ENCODE measurements at regions not wholly inside any gene's neighbourhood (a gene's known extent, or its start where the extent isn't known, plus 50 kb on each side); places are given as distances from the start of the nearest gene placed in this dataset.

GRCh38 chr1:111556325-111557037, 53.0 kb upstream of the ADORA3 start:
- Histone ChIP-seq H3K36me3 (ENCODE audit: insufficient read depth, low read length) (no peaks in the 10 kb centered on the region), H3K4me1 (ENCODE audit: low read length) (no peaks in the 10 kb centered on the region), H3K27ac (ENCODE audit: low read length) (no peak overlapping the region), H3K9me3 (ENCODE audit: low read length) (no peaks in the 10 kb centered on the region), H2AFZ (ENCODE audit: low read length) (no peak overlapping the region), H3K9ac (ENCODE audit: low read length) (no peak overlapping the region), H4K20me1 (ENCODE audit: insufficient read depth, low read depth, low read length) (no peaks in the 10 kb centered on the region), H3K4me3 (ENCODE audit: low read length) (no peak overlapping the region), H3K4me2 (ENCODE audit: low read depth, low read length, poor library complexity, severe bottlenecking) (no peak overlapping the region), H3K9me2 (replicated peaks; ENCODE audit: insufficient read depth, low read length) (no peaks in the 10 kb centered on the region), H3K27me3 (ENCODE audit: low read length) (no peaks in the 10 kb centered on the region), H3K79me2 (ENCODE audit: low read length) (no peaks in the 10 kb centered on the region)
- DNase-seq = no peak

- Histone ChIP-seq H3K27ac (ENCODE audit: low read length) (no peak overlapping the region), H3K9ac (ENCODE audit: low read length) (no peak overlapping the region), H3K4me3 (ENCODE audit: low read length) (no peak overlapping the region), H3K9me2 (replicated peaks; ENCODE audit: insufficient read depth, low read length) (no peaks in the 10 kb centered on the region), H3K4me1 (ENCODE audit: low read length) (no peaks in the 10 kb centered on the region), H3K4me2 (ENCODE audit: low read depth, low read length, poor library complexity, severe bottlenecking) (no peak overlapping the region), H3K36me3 (ENCODE audit: insufficient read depth, low read length) (no peaks in the 10 kb centered on the region), H3K9me3 (ENCODE audit: low read length) (no peaks in the 10 kb centered on the region), H3K27me3 (ENCODE audit: low read length) (no peaks in the 10 kb centered on the region), H4K20me1 (ENCODE audit: insufficient read depth, low read depth, low read length) (no peaks in the 10 kb centered on the region), H3K79me2 (ENCODE audit: low read length) (no peaks in the 10 kb centered on the region), H2AFZ (ENCODE audit: low read length) (no peak overlapping the region)
- DNase-seq = no peak
These were observed 56.4 kb upstream of the ADORA3 start for GRCh38 chr1:111559736-111560279.

GRCh38 chr1:111561328-111561727, 57.9 kb upstream of the ADORA3 start:
- Histone ChIP-seq H4K20me1 (ENCODE audit: insufficient read depth, low read depth, low read length) (no peaks in the 10 kb centered on the region), H3K4me2 (ENCODE audit: low read depth, low read length, poor library complexity, severe bottlenecking) (no peak overlapping the region), H3K27ac (ENCODE audit: low read length) (no peak overlapping the region), H3K9me3 (ENCODE audit: low read length) (no peaks in the 10 kb centered on the region), H3K9ac (ENCODE audit: low read length) (no peak overlapping the region), H3K36me3 (ENCODE audit: insufficient read depth, low read length) (no peaks in the 10 kb centered on the region), H2AFZ (ENCODE audit: low read length) (no peak overlapping the region), H3K27me3 (ENCODE audit: low read length) (no peaks in the 10 kb centered on the region), H3K4me3 (ENCODE audit: low read length) (no peak overlapping the region), H3K4me1 (ENCODE audit: low read length) (no peaks in the 10 kb centered on the region), H3K79me2 (ENCODE audit: low read length) (no peaks in the 10 kb centered on the region), H3K9me2 (replicated peaks; ENCODE audit: insufficient read depth, low read length) (no peaks in the 10 kb centered on the region)
- DNase-seq = no peak

GRCh38 chr1:111563619-111564018, 56.0 kb upstream of the RAP1A start:
- H3K36me3 ChIP-seq (ENCODE audit: insufficient read depth, low read length) = no peaks in the 10 kb centered on the region
- no peak overlapping the region for H3K9ac ChIP-seq (ENCODE audit: low read length)
- no peak for DNase-seq
- H4K20me1 ChIP-seq (ENCODE audit: insufficient read depth, low read depth, low read length) = no peaks in the 10 kb centered on the region
- no peaks in the 10 kb centered on the region for H3K79me2 ChIP-seq (ENCODE audit: low read length)
- H3K9me3 ChIP-seq (ENCODE audit: low read length) = no peaks in the 10 kb centered on the region
- no peak overlapping the region for H3K4me2 ChIP-seq (ENCODE audit: low read depth, low read length, poor library complexity, severe bottlenecking)
- no peak overlapping the region for H2AFZ ChIP-seq (ENCODE audit: low read length)
- no peak overlapping the region for H3K4me3 ChIP-seq (ENCODE audit: low read length)
- no peak overlapping the region for H3K27ac ChIP-seq (ENCODE audit: low read length)
- H3K9me2 ChIP-seq (replicated peaks; ENCODE audit: insufficient read depth, low read length) = no peaks in the 10 kb centered on the region
- no peaks in the 10 kb centered on the region for H3K27me3 ChIP-seq (ENCODE audit: low read length)
- H3K4me1 ChIP-seq (ENCODE audit: low read length) = no peaks in the 10 kb centered on the region

GRCh38 chr1:111565079-111565478, 54.5 kb upstream of the RAP1A start:
- Histone ChIP-seq H3K4me2 (ENCODE audit: low read depth, low read length, poor library complexity, severe bottlenecking) (no peak overlapping the region), H2AFZ (ENCODE audit: low read length) (no peak overlapping the region), H3K27ac (ENCODE audit: low read length) (no peak overlapping the region), H3K4me3 (ENCODE audit: low read length) (no peak overlapping the region), H3K27me3 (ENCODE audit: low read length) (no peaks in the 10 kb centered on the region), H3K9ac (ENCODE audit: low read length) (no peak overlapping the region), H3K9me2 (replicated peaks; ENCODE audit: insufficient read depth, low read length) (no peaks in the 10 kb centered on the region), H3K36me3 (ENCODE audit: insufficient read depth, low read length) (no peaks in the 10 kb centered on the region), H3K9me3 (ENCODE audit: low read length) (no peaks in the 10 kb centered on the region), H3K4me1 (ENCODE audit: low read length) (peaks cover 8% of the 10 kb centered on the region), H3K79me2 (ENCODE audit: low read length) (no peaks in the 10 kb centered on the region), H4K20me1 (ENCODE audit: insufficient read depth, low read depth, low read length) (no peaks in the 10 kb centered on the region)
- no peak for DNase-seq

- Histone ChIP-seq H3K79me2 (ENCODE audit: low read length) (no peaks in the 10 kb centered on the region), H3K4me3 (ENCODE audit: low read length) (no peak overlapping the region), H3K9ac (ENCODE audit: low read length) (no peak overlapping the region), H4K20me1 (ENCODE audit: insufficient read depth, low read depth, low read length) (no peaks in the 10 kb centered on the region), H2AFZ (ENCODE audit: low read length) (0 out of 2 replicates have a peak overlapping the region, but pooled peaks have one; percentile 1), H3K27ac (ENCODE audit: low read length) (no peak overlapping the region), H3K36me3 (ENCODE audit: insufficient read depth, low read length) (no peaks in the 10 kb centered on the region), H3K4me2 (ENCODE audit: low read depth, low read length, poor library complexity, severe bottlenecking) (no peak overlapping the region), H3K9me2 (replicated peaks; ENCODE audit: insufficient read depth, low read length) (no peaks in the 10 kb centered on the region), H3K27me3 (ENCODE audit: low read length) (no peaks in the 10 kb centered on the region), H3K9me3 (ENCODE audit: low read length) (no peaks in the 10 kb centered on the region), H3K4me1 (ENCODE audit: low read length) (peaks cover 13% of the 10 kb centered on the region)
- DNase-seq = no peak
These were observed 53.6 kb upstream of the RAP1A start for GRCh38 chr1:111565968-111566367.

- Histone ChIP-seq H3K9me2 (replicated peaks; ENCODE audit: insufficient read depth, low read length) (no peaks in the 10 kb centered on the region), H3K4me2 (ENCODE audit: low read depth, low read length, poor library complexity, severe bottlenecking) (no peak overlapping the region), H3K27ac (ENCODE audit: low read length) (no peak overlapping the region), H3K27me3 (ENCODE audit: low read length) (no peaks in the 10 kb centered on the region), H3K9ac (ENCODE audit: low read length) (no peak overlapping the region), H3K9me3 (ENCODE audit: low read length) (no peaks in the 10 kb centered on the region), H4K20me1 (ENCODE audit: insufficient read depth, low read depth, low read length) (no peaks in the 10 kb centered on the region), H3K4me3 (ENCODE audit: low read length) (no peak overlapping the region), H2AFZ (ENCODE audit: low read length) (no peak overlapping the region), H3K79me2 (ENCODE audit: low read length) (no peaks in the 10 kb centered on the region), H3K36me3 (ENCODE audit: insufficient read depth, low read length) (no peaks in the 10 kb centered on the region), H3K4me1 (ENCODE audit: low read length) (peaks cover 13% of the 10 kb centered on the region)
- DNase-seq = no peak
These were observed 51.4 kb upstream of the RAP1A start for GRCh38 chr1:111568160-111568647.

All from Karpas-422 (cell line).